ENCODE measurements at regions not wholly inside any gene's neighbourhood (a gene's known extent, or its start where the extent isn't known, plus 50 kb on each side); places are given as distances from the start of the nearest gene placed in this dataset.

- no peak for TF ChIP-seq ZNF740 (CRISPR knock-in tag; IDR thresholded peaks at IDR 0.05)
- TF ChIP-seq ZNF740 (tag; IDR thresholded peaks at IDR 0.05), result no peak
- no peak for TF ChIP-seq ZNF609 (CRISPR knock-in tag; IDR thresholded peaks at IDR 0.05; ENCODE audit: borderline replicate concordance)
- TF ChIP-seq XRCC5 (IDR thresholded peaks at IDR 0.05; ENCODE audit: low read depth, low read length), result no peak
- no peak for TF ChIP-seq RHOXF2B (CRISPR knock-in tag; conservative IDR thresholded peaks at IDR 0.05)
These were observed 584.4 kb downstream of the NR4A2 start (continued) for GRCh38 chr2:155748131-155748530.

- Histone ChIP-seq H2AFZ (ENCODE audit: low read depth, low read length) (no peak overlapping the region), H3K4me1 (replicated peaks in 1 of 2; ENCODE audit: control insufficient read depth in 2 of 2, insufficient read depth in 2 of 2, low read length in 2 of 2) (no peaks in the 10 kb centered on the region), H3K9ac (ENCODE audit: insufficient read depth in 1 of 2, low read depth in 2 of 2, low read length in 2 of 2) (no peak overlapping the region), H3K4me3 (no peak overlapping the region), H3K36me3 (ENCODE audit: control insufficient read depth, insufficient read depth, low read length) (no peaks in the 10 kb centered on the region), H3K79me2 (ENCODE audit: control insufficient read depth, insufficient read depth, low read length) (no peaks in the 10 kb centered on the region), H3K9me3 (replicated peaks; ENCODE audit: control insufficient read depth, insufficient read depth, low read depth, low read length) (no peaks in the 10 kb centered on the region), H3K9me1 (ENCODE audit: control insufficient read depth, insufficient read depth, low read length) (no peaks in the 10 kb centered on the region), H3K4me2 (ENCODE audit: insufficient read depth, low read length) (no peak overlapping the region), H3K27me3 (ENCODE audit: control insufficient read depth in 2 of 2, insufficient read depth in 2 of 2, low read length in 2 of 2) (no peaks in the 10 kb centered on the region), H4K20me1 (replicated peaks; ENCODE audit: control insufficient read depth, insufficient read depth, low read length) (no peaks in the 10 kb centered on the region), H3K27ac (ENCODE audit: extremely low read depth, low read depth, low read length) (no peak overlapping the region)
- no peak for TF ChIP-seq KLF6 (CRISPR knock-in tag; IDR thresholded peaks at IDR 0.05; ENCODE audit: borderline replicate concordance)
- TF ChIP-seq CHD1 (IDR thresholded peaks at IDR 0.05; ENCODE audit: low read length), result no peak
- no peak for TF ChIP-seq TAF15 (IDR thresholded peaks at IDR 0.05; ENCODE audit: low read depth, low read length)
- no peak for TF ChIP-seq BHLHE40 (IDR thresholded peaks at IDR 0.05; ENCODE audit: low read length)
- TF ChIP-seq HDGF (IDR thresholded peaks at IDR 0.05), result no peak
- TF ChIP-seq CBFA2T2 (conservative IDR thresholded peaks at IDR 0.05), result no peak
- no peak for TF ChIP-seq CXXC5 (CRISPR knock-in tag; IDR thresholded peaks at IDR 0.05)
- no peak for TF ChIP-seq ZNF76 (CRISPR knock-in tag; IDR thresholded peaks at IDR 0.05; ENCODE audit: borderline replicate concordance)
- CTCF ChIA-PET (ENCODE audit: low intra/inter-chr PET ratio), result no interaction called here
- 1% methylated on average over 3 of the region's 3 CpGs for WGBS (ENCODE audit: insufficient coverage, low coverage, missing lambda C conversion rate)
- in situ Hi-C loops (cut with MboI) (no loop called here), intact Hi-C loops (cut with micrococcal nuclease) (no loop called here)
- BruUV-seq (replicated peaks), result no TSS peak
- POLR2A ChIA-PET, result interaction anchor here (0.6 kb wide), 1 partner anchor 18 kb away, joined by 3 read pairs; no protein-coding TSS in a partner anchor
- no peak for DNase-seq (ENCODE audit: extremely low read depth in 1 of 4, low spot score in 3 of 4)
- ATAC-seq, result no peak
- FAIRE-seq, result no peak
These were observed 585.0 kb downstream of the NR4A2 start for GRCh38 chr2:155747531-155747930.

Data from K562 (cell line).